DND-41 (cell line): ENCODE measurements at regions not wholly inside any gene's neighbourhood (a gene's known extent, or its start where the extent isn't known, plus 50 kb on each side); places are given as distances from the start of the nearest gene placed in this dataset.

ENCODE experiments used
- ATAC-seq: fragments of 200-7000 bp; cut with Tn5 transposase; 3 replicates; pipeline ENCODE4 v1.9.1; 2021; ENCODE audit warnings: low read depth; ENCODE audit not compliant: insufficient read depth
- DNase-seq: peaks from one replicate; pipeline ENCODE4 v3.0.0-alpha.2; 2020
- H2AFZ ChIP-seq: 2 replicates; pipeline ENCODE4 v1.6.0; 2012; ENCODE audit warnings: low read depth, low read length
- H3K27ac ChIP-seq: 2 replicates; pipeline ENCODE4 v1.5.1; 2012; ENCODE audit warnings: low read length, inconsistent platforms
- H3K27me3 ChIP-seq: fragments of 200-600 bp; sonication (generic); 2 replicates; pipeline ENCODE4 v1.6.0; 2012; ENCODE audit warnings: low read length, mild to moderate bottlenecking, inconsistent platforms; ENCODE audit not compliant: insufficient read depth, poor library complexity
- H3K36me3 ChIP-seq: 2 replicates; pipeline ENCODE4 v1.5.1; 2012; ENCODE audit warnings: low read length, inconsistent platforms; ENCODE audit not compliant: insufficient read depth
- H3K4me1 ChIP-seq: 2 replicates; pipeline ENCODE4 v1.5.1; 2012; ENCODE audit warnings: mild to moderate bottlenecking, low read length; ENCODE audit not compliant: insufficient read depth
- H3K4me2 ChIP-seq: 2 replicates; pipeline ENCODE4 v1.6.0; 2012; ENCODE audit warnings: mild to moderate bottlenecking, moderate library complexity, low read length, inconsistent platforms; ENCODE audit not compliant: insufficient read depth
- H3K4me3 ChIP-seq, 2 experiments: fragments of 200-600 bp in 1 of 2; shearing (Covaris generic) in 1 of 2; 2 replicates each; pipeline ENCODE4 v1.5.1; 2012 to 2016; ENCODE audit warnings: inconsistent platforms in 2 of 2, low read length in 2 of 2, mild to moderate bottlenecking in 2 of 2, low read depth in 1 of 2, moderate library complexity in 1 of 2
- H3K79me2 ChIP-seq: 2 replicates; pipeline ENCODE4 v1.6.0; 2012; ENCODE audit warnings: low read length, inconsistent platforms; ENCODE audit not compliant: insufficient read depth
- H3K9ac ChIP-seq: 2 replicates; pipeline ENCODE4 v1.6.0; 2012; ENCODE audit warnings: low read depth, mild to moderate bottlenecking, inconsistent platforms, low read length, moderate library complexity
- H3K9me3 ChIP-seq: 2 replicates; pipeline ENCODE4 v1.5.1; 2012; ENCODE audit warnings: low read length, moderate library complexity, mild to moderate bottlenecking, inconsistent platforms; ENCODE audit not compliant: insufficient read depth, severe bottlenecking
- H4K20me1 ChIP-seq: 2 replicates; pipeline ENCODE4 v1.6.0; 2012; ENCODE audit warnings: low read length; ENCODE audit not compliant: insufficient read depth
- CTCF ChIP-seq: IDR thresholded peaks from 2 replicates; pipeline ENCODE4 v1.5.1; 2012; ENCODE audit warnings: borderline replicate concordance, low read length, moderate library complexity, mild to moderate bottlenecking; ENCODE audit not compliant: poor library complexity, severe bottlenecking; ENCODE audit errors: extremely low read depth
- EZH2 ChIP-seq: IDR thresholded peaks from 3 replicates; pipeline ENCODE4 v1.6.1; 2012; ENCODE audit warnings: borderline replicate concordance, low read depth, mild to moderate bottlenecking, moderate library complexity, low read length, inconsistent platforms; ENCODE audit not compliant: severe bottlenecking

DNA sequence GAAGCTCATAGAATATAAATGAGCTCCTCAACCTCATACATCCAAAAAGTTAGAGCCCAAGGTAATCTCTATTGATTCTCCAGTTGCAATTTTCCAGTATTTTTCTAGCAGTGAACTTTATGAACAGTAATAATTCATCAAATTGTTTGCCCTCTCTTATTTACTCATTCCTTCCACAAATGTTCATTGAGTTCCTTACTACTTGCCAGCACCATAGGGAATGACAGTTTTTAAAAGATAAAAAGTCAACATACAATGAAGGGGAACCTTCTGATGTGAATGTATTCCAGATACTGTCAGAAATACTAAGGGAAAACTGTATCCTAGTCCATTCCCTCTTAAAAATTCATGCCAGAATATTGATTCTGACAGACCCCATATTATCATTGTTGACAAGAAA lies 277.0 kb upstream of the C1orf87 start:
- no peak overlapping the region for H3K27ac ChIP-seq
- no peak overlapping the region for H3K9ac ChIP-seq
- H3K4me2 ChIP-seq, result no peak overlapping the region
- no peaks in the 10 kb centered on the region for H3K36me3 ChIP-seq
- ATAC-seq (no peak), DNase-seq (no peak)
- no peaks in the 10 kb centered on the region for H3K79me2 ChIP-seq
- H3K4me1 ChIP-seq, result no peaks in the 10 kb centered on the region
- no peak overlapping the region for H2AFZ ChIP-seq
- TF ChIP-seq CTCF (no peak), EZH2 (no peak)
- H3K9me3 ChIP-seq, result no peaks in the 10 kb centered on the region
- no peaks in the 10 kb centered on the region for H4K20me1 ChIP-seq
- H3K27me3 ChIP-seq, result no peaks in the 10 kb centered on the region
- H3K4me3 ChIP-seq, result no peak overlapping the region

- no peak overlapping the region for H3K4me3 ChIP-seq
- H3K79me2 ChIP-seq, result no peaks in the 10 kb centered on the region
- DNase-seq, result no peak
- H3K27me3 ChIP-seq, result no peaks in the 10 kb centered on the region
- no peaks in the 10 kb centered on the region for H3K9me3 ChIP-seq
- H2AFZ ChIP-seq, result no peak overlapping the region
- no peak overlapping the region for H3K4me2 ChIP-seq
- H3K9ac ChIP-seq, result no peak overlapping the region
- ATAC-seq, result no peak
- TF ChIP-seq EZH2 (no peak), CTCF (no peak)
- no peaks in the 10 kb centered on the region for H4K20me1 ChIP-seq
- no peak overlapping the region for H3K27ac ChIP-seq
- H3K36me3 ChIP-seq, result no peaks in the 10 kb centered on the region
- no peaks in the 10 kb centered on the region for H3K4me1 ChIP-seq
Measured at GRCh38 chr1:60348884-60349283, 275.3 kb upstream of the C1orf87 start.

- TF ChIP-seq EZH2, result no peak
- TF ChIP-seq CTCF, result no peak
- H3K4me1 ChIP-seq, result no peaks in the 10 kb centered on the region
- H3K79me2 ChIP-seq, result no peaks in the 10 kb centered on the region
- no peak overlapping the region for H3K27ac ChIP-seq
- no peaks in the 10 kb centered on the region for H3K9me3 ChIP-seq
- no peak overlapping the region for H2AFZ ChIP-seq
- H3K4me3 ChIP-seq, result no peak overlapping the region
- no peaks in the 10 kb centered on the region for H4K20me1 ChIP-seq
- H3K27me3 ChIP-seq, result no peaks in the 10 kb centered on the region
- no peak overlapping the region for H3K9ac ChIP-seq
- no peaks in the 10 kb centered on the region for H3K36me3 ChIP-seq
- no peak for ATAC-seq
- H3K4me2 ChIP-seq, result no peak overlapping the region
- no peak for DNase-seq
Measured at GRCh38 chr1:60345621-60346020, 272.1 kb upstream of the C1orf87 start.

- Histone ChIP-seq H3K4me1 (no peaks in the 10 kb centered on the region), H2AFZ (no peak overlapping the region), H3K27me3 (no peaks in the 10 kb centered on the region), H4K20me1 (no peaks in the 10 kb centered on the region), H3K4me2 (no peak overlapping the region), H3K4me3 (no peak overlapping the region), H3K9me3 (no peaks in the 10 kb centered on the region), H3K36me3 (no peaks in the 10 kb centered on the region), H3K79me2 (no peaks in the 10 kb centered on the region), H3K27ac (no peak overlapping the region), H3K9ac (no peak overlapping the region)
- no peak for ATAC-seq
- TF ChIP-seq EZH2 (no peak), CTCF (no peak)
- DNase-seq, result no peak
Measured at GRCh38 chr1:60345049-60345448, 271.5 kb upstream of the C1orf87 start.
